K562 (cell line): ENCODE measurements at regions not wholly inside any gene's neighbourhood (a gene's known extent, or its start where the extent isn't known, plus 50 kb on each side); places are given as distances from the start of the nearest gene placed in this dataset.

ENCODE experiments used
- BHLHE40 ChIP-seq: IDR thresholded peaks from 2 replicates; pipeline ENCODE4 v1.6.1; 2011; ENCODE audit warnings: low read length, improper control_type of control experiment
- CREM ChIP-seq: IDR thresholded peaks from 2 replicates; pipeline ENCODE4 v1.6.1; 2014; ENCODE audit warnings: antibody characterized with exemption, low read depth
- CTCF ChIP-seq, 3 experiments: IDR thresholded peaks in 2 of 3; conservative IDR thresholded peaks in 1 of 3; 2 replicates each; pipeline ENCODE4 v1.5.1; 2011 to 2012; ENCODE audit warnings: low read length in 3 of 3, mild to moderate bottlenecking in 3 of 3, control low read depth in 2 of 3, improper control_type of control experiment in 1 of 3, inconsistent platforms in 1 of 3, low read depth in 1 of 3, mixed read lengths in 1 of 3, moderate library complexity in 1 of 3; ENCODE audit not compliant: insufficient read depth in 2 of 3
- ESRRA ChIP-seq: fragments of 450-650 bp; IDR thresholded peaks from 2 replicates; pipeline ENCODE4 v1.6.1; 2014; ENCODE audit warnings: low read depth, mild to moderate bottlenecking, moderate library complexity, borderline replicate concordance
- EZH2 ChIP-seq: IDR thresholded peaks from 2 replicates; pipeline ENCODE4 v1.6.1; 2012; ENCODE audit warnings: low read depth, mild to moderate bottlenecking, inconsistent platforms, low read length, borderline replicate concordance
- KLF10 ChIP-seq: fragments of 250-450 bp; sonication (Bioruptor Pico); IDR thresholded peaks from 2 replicates; pipeline ENCODE4 v1.6.1; 2021; ENCODE audit warnings: matching md5 sums
- MEIS2 ChIP-seq: fragments of 450-650 bp; IDR thresholded peaks from 2 replicates; pipeline ENCODE4 v1.6.1; 2014; ENCODE audit warnings: mild to moderate bottlenecking; ENCODE audit not compliant: partially characterized antibody
- MYBL2 ChIP-seq, 2 experiments: fragments of 450-650 bp in 1 of 2; sonication (generic) in 1 of 2; formaldehyde crosslinking in 1 of 2; IDR thresholded peaks; 2 replicates each; pipeline versions ENCODE4 v1.6.1 to v1.8.1; 2017 to 2022; ENCODE audit warnings: borderline replicate concordance in 1 of 2, inconsistent platforms in 1 of 2, low read depth in 1 of 2, mild to moderate bottlenecking in 1 of 2, missing genetic modification reagents in 1 of 2, moderate library complexity in 1 of 2
- RFX5 ChIP-seq: IDR thresholded peaks from 2 replicates; pipeline ENCODE4 v1.6.1; 2011; ENCODE audit warnings: low read depth, mild to moderate bottlenecking, improper control_type of control experiment, low read length
- SETDB1 ChIP-seq: IDR thresholded peaks from one replicate; pipeline ENCODE4 v1.6.1; 2012; ENCODE audit warnings: low read length, control low read depth, inconsistent platforms
- U2AF2 ChIP-seq: fragments of 200-400 bp; formaldehyde crosslinking; optimal IDR thresholded peaks from 2 replicates; pipeline ENCODE3; 2017; ENCODE audit warnings: low read depth, mild to moderate bottlenecking, low read length
- ZC3H8 ChIP-seq: fragments of 450-650 bp; IDR thresholded peaks from 2 replicates; pipeline ENCODE4 v1.6.1; 2017
- ZNF133 ChIP-seq: fragments of 250-450 bp; sonication (Bioruptor Pico); IDR thresholded peaks from 2 replicates; pipeline ENCODE4 v1.4.0; 2020; ENCODE audit warnings: mild to moderate bottlenecking

DNA sequence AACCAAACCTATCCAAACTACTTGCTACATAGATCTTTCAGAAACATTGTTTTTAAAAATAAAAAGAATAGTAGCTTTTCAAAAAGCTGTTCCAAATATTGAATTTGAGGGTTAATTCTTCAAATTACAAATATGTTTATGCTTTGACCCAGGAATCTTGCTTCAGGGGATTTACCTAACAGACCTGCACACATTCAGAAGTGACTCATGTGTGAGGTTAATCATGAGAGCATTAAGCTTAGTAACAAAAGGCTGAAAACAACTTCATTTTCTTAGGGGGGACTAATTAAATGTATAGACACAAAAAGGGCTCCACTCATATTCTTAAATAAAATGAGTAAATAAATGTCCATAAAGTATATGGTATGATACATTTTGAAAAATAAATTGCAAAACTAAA, 672.4 kb upstream of the FLRT2 start:
- no peak for TF ChIP-seq RFX5
- no peak for TF ChIP-seq BHLHE40
- no peak for TF ChIP-seq MEIS2
- no peak for TF ChIP-seq KLF10
- no peak for TF ChIP-seq MYBL2 (IDR thresholded peaks at IDR 0.05; ENCODE audit: low read depth)
- no peak for TF ChIP-seq MYBL2 (CRISPR knock-in tag; IDR thresholded peaks at IDR 0.05; ENCODE audit: borderline replicate concordance)
- no peak for TF ChIP-seq CTCF (IDR thresholded peaks at IDR 0.05 in 2 of 3, conservative IDR thresholded peaks at IDR 0.05 in 1 of 3; ENCODE audit: insufficient read depth in 2 of 3, low read depth in 1 of 3, low read length in 3 of 3)
- TF ChIP-seq CREM, result no peak
- no peak for TF ChIP-seq ZC3H8
- TF ChIP-seq EZH2, result no peak
- TF ChIP-seq SETDB1, result no peak
- TF ChIP-seq U2AF2, result no peak
- no peak for TF ChIP-seq ZNF133 (CRISPR knock-in tag)
- no peak for TF ChIP-seq ESRRA
